Heart right ventricle (tissue), 16 donors: ENCODE measurements at regions not wholly inside any gene's neighbourhood (a gene's known extent, or its start where the extent isn't known, plus 50 kb on each side); places are given as distances from the start of the nearest gene placed in this dataset.

Experiments used
- ATAC-seq, 8 donors: fragments of 200-7000 bp; cut with Tn5 transposase; one replicate each; pipeline ENCODE4 v1.9.1; 2020; ENCODE audit warnings: mild to moderate bottlenecking in 8 of 8, moderate library complexity in 8 of 8, moderate number of reproducible peaks in 1 of 8
- DNase-seq, 2 donors: peaks; one replicate each; pipeline ENCODE4 v3.0.0-alpha.2; 2020
- H3K27ac ChIP-seq, 10 donors: fragments of 200-600 bp; sonication (generic) in 2 of 10; one replicate each; pipeline versions ENCODE4 v1.5.0 to v1.8.0; 2020 to 2022; ENCODE audit warnings: mild to moderate bottlenecking in 3 of 10
- H3K27me3 ChIP-seq, 7 donors: fragments of 200-600 bp; one replicate each; pipeline ENCODE4 v1.8.0; 2021 to 2022; ENCODE audit warnings: mild to moderate bottlenecking in 2 of 7
- H3K36me3 ChIP-seq, 9 donors: fragments of 200-600 bp; sonication (generic) in 1 of 9; one replicate each; pipeline versions ENCODE4 v1.5.0 to v1.8.0; 2020 to 2022; ENCODE audit warnings: mild to moderate bottlenecking in 2 of 9
- H3K4me1 ChIP-seq, 9 donors: fragments of 200-600 bp; sonication (generic) in 1 of 9; one replicate each; pipeline versions ENCODE4 v1.5.0 to v1.8.0; 2020 to 2022; ENCODE audit warnings: mild to moderate bottlenecking in 4 of 9
- H3K4me3 ChIP-seq, 10 donors: fragments of 200-600 bp; sonication (generic) in 2 of 10; one replicate each; pipeline versions ENCODE4 v1.5.0 to v1.8.0; 2020 to 2022; ENCODE audit warnings: mild to moderate bottlenecking in 7 of 10, moderate library complexity in 2 of 10
- H3K9me3 ChIP-seq, 11 donors: fragments of 200-600 bp in 10 of 11; sonication (generic) in 2 of 11; one replicate each; pipeline versions ENCODE4 v1.5.0 to v1.8.0; 2013 to 2022; ENCODE audit warnings: mild to moderate bottlenecking in 2 of 11, control low read depth in 1 of 11, moderate library complexity in 1 of 11
- WGBS, 2 donors: extraction: QIAGEN DNeasy Blood & Tissue Kit; methylation state at CpG; one replicate each; pipeline ENCODE4 v1.1.7; 2013; ENCODE audit warnings: inconsistent platforms in 1 of 2; 5-methylcytosine and 5-hydroxymethylcytosine counted together
- intact Hi-C, 10 donors: fragments of 100-400 bp; cut with DNase I; formaldehyde crosslinking; loops; one replicate each; pipeline versions ENCODE4 v1.11.1 to v1.14.2; 2022
- TF ChIP-seq, protein P1 (sequence below), 9 donors: fragments of 200-600 bp; sonication (generic) in 2 of 9; IDR thresholded peaks; one replicate each; pipeline versions ENCODE4 v1.5.0 to v1.8.0; 2021 to 2022; ENCODE audit warnings: antibody characterized with exemption in 9 of 9, mild to moderate bottlenecking in 5 of 9, moderate library complexity in 1 of 9
- donor health status: Arrhythmogenic right ventricular cardiomyopathy.
- donor health status: ischemic (EF 13 %, LVEDD 7.1; RV severe dilation, severe dysfunction).
- donor health status: healthy with polysubstance abuse.
- donor health status: DM: no; HTN: yes; CAD: no.
- donor health status: DM: no; HTN: no; CAD: no.
- donor health status: ischemic (EF 25% LVEDD 6.9; RV normal size, moderate dysfunction).
- donor health status: ischemic (EF 25% LVEDD 5.7; RV mildly dilated, moderate dysfunction).
- donor health status: healthy.
- donor health status: DM: yes; HTN: yes; CAD: no.
- donor health status: Ischemic cardiomyopathy.
- donor health status: ischemic (EF 35%, LVEDD 5.7; RV mildly dilated, moderate dysfunction).
- donor health status: nonischemic (EF 11% LVEDD 7.7; RV severe dilation, severe dysfunction).
- donor health status: DM: yes; HTN: yes; CAD: no.
- donor health status: PGD.
- donor health status: ischemic (EF 29% LVEDD 5.4; RV normal size, mild dysfunction).
- donor health status: nonischemic (EF 23%, LVEDD 6.1; RV moderate dilation, normal function).

DNA sequence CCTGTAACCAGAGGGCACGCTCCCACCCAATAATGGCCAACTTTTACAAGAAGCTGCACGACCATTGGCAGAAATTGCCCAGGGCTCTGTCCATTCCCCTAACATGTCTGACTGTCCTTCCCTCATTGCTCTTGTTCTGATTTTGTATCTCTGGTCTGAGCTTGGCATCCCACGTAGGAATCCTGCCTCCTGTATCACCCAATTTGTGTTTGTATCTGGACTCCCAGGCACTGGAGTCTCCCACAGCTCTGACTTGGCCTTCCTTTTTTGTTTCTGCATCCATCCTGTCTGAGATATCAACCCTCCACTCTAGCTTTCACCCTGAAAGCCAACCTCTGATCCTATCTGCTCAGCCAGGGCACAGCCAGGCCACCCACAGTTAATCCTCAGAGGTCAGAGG, 259.8 kb downstream of the FBXO15 start:
- ATAC-seq (no peak), DNase-seq (no peak)
- Histone ChIP-seq H3K4me3 (no peak overlapping the region), H3K36me3 (no peaks in the 10 kb centered on the region), H3K9me3 (no peaks in the 10 kb centered on the region), H3K4me1 (no peaks in the 10 kb centered on the region), H3K27me3 (peaks cover 0 to 6% (median 0%) of the 10 kb centered on the region in 7 donors), H3K27ac (no peak overlapping the region)
- TF ChIP-seq, protein P1, sequence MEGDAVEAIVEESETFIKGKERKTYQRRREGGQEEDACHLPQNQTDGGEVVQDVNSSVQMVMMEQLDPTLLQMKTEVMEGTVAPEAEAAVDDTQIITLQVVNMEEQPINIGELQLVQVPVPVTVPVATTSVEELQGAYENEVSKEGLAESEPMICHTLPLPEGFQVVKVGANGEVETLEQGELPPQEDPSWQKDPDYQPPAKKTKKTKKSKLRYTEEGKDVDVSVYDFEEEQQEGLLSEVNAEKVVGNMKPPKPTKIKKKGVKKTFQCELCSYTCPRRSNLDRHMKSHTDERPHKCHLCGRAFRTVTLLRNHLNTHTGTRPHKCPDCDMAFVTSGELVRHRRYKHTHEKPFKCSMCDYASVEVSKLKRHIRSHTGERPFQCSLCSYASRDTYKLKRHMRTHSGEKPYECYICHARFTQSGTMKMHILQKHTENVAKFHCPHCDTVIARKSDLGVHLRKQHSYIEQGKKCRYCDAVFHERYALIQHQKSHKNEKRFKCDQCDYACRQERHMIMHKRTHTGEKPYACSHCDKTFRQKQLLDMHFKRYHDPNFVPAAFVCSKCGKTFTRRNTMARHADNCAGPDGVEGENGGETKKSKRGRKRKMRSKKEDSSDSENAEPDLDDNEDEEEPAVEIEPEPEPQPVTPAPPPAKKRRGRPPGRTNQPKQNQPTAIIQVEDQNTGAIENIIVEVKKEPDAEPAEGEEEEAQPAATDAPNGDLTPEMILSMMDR (IDR thresholded peaks at IDR 0.05) = no peak
- WGBS, 2 donors = 72 to 74% methylated on average over 3 of the region's 3 CpGs
- intact Hi-C loops = no loop called here

DNA sequence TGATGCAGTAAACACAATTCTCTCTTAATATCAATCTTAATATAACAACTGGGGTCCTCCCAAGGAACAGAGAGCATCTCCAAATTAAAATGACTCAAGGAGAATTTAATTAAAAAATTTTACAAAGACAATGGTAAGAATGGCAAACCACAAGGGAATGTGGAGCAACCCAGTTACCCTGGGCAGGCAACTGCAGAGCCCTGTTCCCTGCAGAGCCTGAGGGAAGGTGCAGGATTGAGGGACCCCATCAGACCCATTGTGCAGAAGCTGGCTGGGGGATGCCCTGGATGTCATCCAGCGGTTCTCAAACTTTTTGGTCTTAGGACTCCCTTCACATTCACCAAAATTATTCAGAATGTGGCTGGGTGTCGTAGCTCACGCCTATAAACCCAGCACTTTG, 262.8 kb downstream of the FBXO15 start:
- intact Hi-C loops = no loop called here
- H3K9me3 ChIP-seq = no peaks in the 10 kb centered on the region
- no peak overlapping the region for H3K27ac ChIP-seq
- TF ChIP-seq, protein P1 (IDR thresholded peaks at IDR 0.05) = no peak
- 87 to 92% methylated on average over 3 of the region's 3 CpGs for whole genome bisulfite sequencing, 2 donors
- no peak for DNase-seq
- ATAC-seq = no peak
- H3K4me1 ChIP-seq = no peaks in the 10 kb centered on the region
- H3K27me3 ChIP-seq = no peaks in the 10 kb centered on the region
- H3K36me3 ChIP-seq = no peaks in the 10 kb centered on the region
- H3K4me3 ChIP-seq = no peak overlapping the region

DNA sequence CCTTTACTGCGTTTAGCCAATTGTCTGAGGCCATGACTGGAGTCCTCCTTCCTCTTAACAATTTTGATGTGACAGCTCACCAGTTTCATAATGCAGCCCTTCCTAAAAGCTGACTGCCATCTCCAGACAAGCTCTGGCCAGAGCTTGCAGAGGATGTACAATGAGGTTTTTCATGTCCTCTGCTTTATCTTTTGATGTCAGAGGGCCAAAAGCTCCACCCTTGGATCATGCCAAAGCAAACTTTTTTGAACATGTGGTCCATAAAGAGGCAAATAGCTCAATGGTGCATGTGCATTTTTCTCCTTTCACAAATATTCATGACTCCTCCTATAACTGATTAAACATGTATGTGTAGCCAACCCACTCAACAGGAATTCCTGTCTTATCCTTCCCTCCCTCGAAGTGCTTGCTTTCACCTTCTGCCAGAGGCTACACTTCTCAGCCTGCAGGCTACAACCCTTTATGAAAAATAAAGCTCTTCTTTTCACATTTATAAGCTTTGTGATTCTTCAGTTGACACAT, 266.2 kb downstream of the FBXO15 start:
- TF ChIP-seq, protein P1 (IDR thresholded peaks at IDR 0.05) = no peak

DNA sequence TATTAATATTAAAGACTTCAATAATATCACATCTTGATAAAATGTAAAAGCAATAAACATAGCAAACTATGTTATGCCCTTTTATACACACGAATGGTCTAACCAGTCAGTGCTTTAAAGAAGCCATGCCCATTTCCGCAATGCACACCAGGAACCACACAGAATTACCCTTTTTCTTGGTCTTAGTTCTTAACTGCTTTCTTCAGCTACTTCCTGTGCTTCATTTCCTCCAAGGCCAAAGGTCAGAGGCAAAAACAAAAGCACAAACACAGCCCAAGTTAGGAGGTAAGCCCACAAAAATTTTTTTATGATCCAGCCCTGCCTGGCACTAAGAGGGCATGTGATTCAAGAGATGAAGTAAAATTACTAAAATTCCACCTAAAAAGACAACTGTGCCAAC, 267.2 kb downstream of the FBXO15 start:
- H3K27me3 ChIP-seq = no peaks in the 10 kb centered on the region
- DNase-seq (no peak), ATAC-seq (no peak)
- WGBS, 2 donors = 71% methylated on average over 2 of the region's 2 CpGs
- H3K36me3 ChIP-seq = no peaks in the 10 kb centered on the region
- no peaks in the 10 kb centered on the region for H3K4me1 ChIP-seq
- H3K9me3 ChIP-seq = no peaks in the 10 kb centered on the region
- no peak overlapping the region for H3K4me3 ChIP-seq
- intact Hi-C loops = no loop called here
- TF ChIP-seq, protein P1 (IDR thresholded peaks at IDR 0.05) = no peak
- H3K27ac ChIP-seq = no peak overlapping the region

More for the DNA sequence above, 266.2 kb downstream of the FBXO15 start:
- H3K27ac ChIP-seq = no peak overlapping the region
- intact Hi-C loops = no loop called here
- no peak overlapping the region for H3K4me3 ChIP-seq
- DNase-seq (no peak), ATAC-seq (no peak)
- H3K4me1 ChIP-seq = no peaks in the 10 kb centered on the region
- WGBS, 2 donors = 52% methylated on average over 2 of the region's 2 CpGs
- no peaks in the 10 kb centered on the region for H3K9me3 ChIP-seq
- no peaks in the 10 kb centered on the region for H3K27me3 ChIP-seq
- H3K36me3 ChIP-seq = no peaks in the 10 kb centered on the region
